Stomach (tissue), 4 donors: ENCODE measurements at regions not wholly inside any gene's neighbourhood (a gene's known extent, or its start where the extent isn't known, plus 50 kb on each side); places are given as distances from the start of the nearest gene placed in this dataset.

Experiments
- CTCF ChIP-seq, 7 experiments: fragments of 450-650 bp in 4 of 7; fragments of 200-600 bp in 3 of 7; sonication (generic) in 3 of 7; IDR thresholded peaks; one replicate each; pipeline ENCODE4 v1.5.1; 2016 to 2019; ENCODE audit warnings: antibody characterized with exemption in 7 of 7, control low read depth in 2 of 7, mild to moderate bottlenecking in 1 of 7
- POLR2AphosphoS5 ChIP-seq, 3 donors: sonication (generic); formaldehyde crosslinking; IDR thresholded peaks; one replicate each; pipeline ENCODE4 v1.6.1; 2016; ENCODE audit warnings: antibody characterized with exemption in 3 of 3

DNA sequence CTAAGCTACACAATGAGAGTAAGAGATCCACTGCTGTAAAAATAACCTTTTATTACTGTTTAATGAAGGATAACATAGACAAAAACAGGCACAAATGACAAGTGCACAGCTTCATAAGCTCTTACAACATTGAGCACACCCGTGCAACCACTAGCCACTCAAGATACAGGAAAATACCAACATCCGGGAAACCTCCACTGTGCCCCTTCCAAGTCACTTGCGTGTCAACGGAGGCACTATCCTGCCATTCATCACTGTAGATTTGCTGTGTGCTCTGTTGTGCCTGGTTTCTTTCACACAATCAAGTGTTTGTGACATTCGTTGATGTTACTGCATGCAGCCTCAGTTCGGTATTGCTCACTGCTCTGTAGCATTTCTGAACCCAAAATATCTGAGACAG lies 292.9 kb upstream of the MYT1L start:
- TF ChIP-seq CTCF (IDR thresholded peaks at IDR 0.05), result no peak
- TF ChIP-seq POLR2AphosphoS5 (IDR thresholded peaks at IDR 0.05), result no peak
